Peyer's patch (tissue), 4 donors: ENCODE measurements at regions not wholly inside any gene's neighbourhood (a gene's known extent, or its start where the extent isn't known, plus 50 kb on each side); places are given as distances from the start of the nearest gene placed in this dataset.

Experiments used
- CTCF ChIP-seq, 6 experiments: fragments of 450-650 bp in 4 of 6; fragments of 200-600 bp in 2 of 6; sonication (generic) in 1 of 6; IDR thresholded peaks; one replicate each; pipeline ENCODE4 v1.5.1; 2017 to 2019; ENCODE audit warnings: antibody characterized with exemption in 6 of 6, mild to moderate bottlenecking in 3 of 6, moderate library complexity in 1 of 6
- POLR2A ChIP-seq, 2 donors: fragments of 450-650 bp; IDR thresholded peaks; one replicate each; pipeline ENCODE4 v1.5.1; 2017; ENCODE audit warnings: antibody characterized with exemption in 2 of 2, mild to moderate bottlenecking in 2 of 2, moderate library complexity in 2 of 2

GRCh38 chr18:56038171-56039030, 450.4 kb upstream of the TCF4 start:
- no peak for TF ChIP-seq CTCF (IDR thresholded peaks at IDR 0.05)
- TF ChIP-seq POLR2A (IDR thresholded peaks at IDR 0.05), result no peak
